NCI-H1092 treated with DMSO at 0.1 percent for 48 hours (cell line): ENCODE measurements at regions not wholly inside any gene's neighbourhood (a gene's known extent, or its start where the extent isn't known, plus 50 kb on each side); places are given as distances from the start of the nearest gene placed in this dataset.
"Not testable (repeated sequence)": the region's sequence is repeated elsewhere in the genome, so short reads cannot be mapped to it uniquely, and the experiment has no call there.

Experiments used
- DNase-seq: peaks from one replicate; lab custom pipeline; 2025; lab: John Stamatoyannopoulos, UW

GRCh38 chr4:181006499-181007260 lies 1236.5 kb upstream of the TENM3 start:
- no peak for DNase-seq

- DNase-seq = no peak
Observed at GRCh38 chr4:181007751-181008150, 1235.5 kb upstream of the TENM3 start.

GRCh38 chr4:181008164-181008563 lies 1235.0 kb upstream of the TENM3 start:
- DNase-seq = no peak

- DNase-seq = no peak
Observed at GRCh38 chr4:181013162-181013561, 1230.0 kb upstream of the TENM3 start.

- no peak for DNase-seq
Observed at GRCh38 chr4:181017038-181017437, 1226.2 kb upstream of the TENM3 start.

GRCh38 chr4:181018472-181018871 lies 1224.7 kb upstream of the TENM3 start:
- DNase-seq = no peak

- DNase-seq = no peak
Observed at GRCh38 chr4:181018913-181019312, 1224.3 kb upstream of the TENM3 start.

GRCh38 chr4:181020456-181020855 lies 1222.7 kb upstream of the TENM3 start:
- DNase-seq = no peak

- no peak for DNase-seq
Observed at GRCh38 chr4:181021213-181021612, 1222.0 kb upstream of the TENM3 start.

GRCh38 chr4:181030135-181030921 lies 1212.9 kb upstream of the TENM3 start:
- not testable (repeated sequence) for DNase-seq

- no peak for DNase-seq
Observed at GRCh38 chr4:181030961-181031360, 1212.2 kb upstream of the TENM3 start.

- DNase-seq = no peak
Observed at GRCh38 chr4:181043486-181043885, 1199.7 kb upstream of the TENM3 start.

GRCh38 chr4:181046809-181047208 lies 1196.4 kb upstream of the TENM3 start:
- no peak for DNase-seq

GRCh38 chr4:181051931-181052330 lies 1191.3 kb upstream of the TENM3 start:
- DNase-seq = no peak

GRCh38 chr4:181061787-181062186 lies 1181.4 kb upstream of the TENM3 start:
- DNase-seq = no peak

GRCh38 chr4:181063212-181063611 lies 1180.0 kb upstream of the TENM3 start:
- no peak for DNase-seq

- no peak for DNase-seq
Observed at GRCh38 chr4:181077341-181077740, 1165.9 kb upstream of the TENM3 start.

- DNase-seq = no peak
Observed at GRCh38 chr4:181078196-181078595, 1165.0 kb upstream of the TENM3 start.

GRCh38 chr4:181083757-181084361 lies 1159.3 kb upstream of the TENM3 start:
- no peak for DNase-seq

GRCh38 chr4:181085557-181085956 lies 1157.6 kb upstream of the TENM3 start:
- DNase-seq = no peak

GRCh38 chr4:181105487-181105886 lies 1137.7 kb upstream of the TENM3 start:
- DNase-seq = no peak

GRCh38 chr4:181106398-181106797 lies 1136.8 kb upstream of the TENM3 start:
- no peak for DNase-seq

- DNase-seq = no peak
Observed at GRCh38 chr4:181108237-181108636, 1135.0 kb upstream of the TENM3 start.
